ENCODE measurements at regions not wholly inside any gene's neighbourhood (a gene's known extent, or its start where the extent isn't known, plus 50 kb on each side); places are given as distances from the start of the nearest gene placed in this dataset.

GRCh38 chr6:166838987-166839386 lies 117.4 kb downstream of the RNASET2 start:
- no peak overlapping the region for H3K27ac ChIP-seq (ENCODE audit: low read depth, low read length)
- Mint-ChIP-seq H3K9me3 (peaks cover 0 to 2% (median 0%) of the 10 kb centered on the region in 5 donors), H3K4me3 (no peak overlapping the region), H3K36me3 (peaks cover 0 to 16% (median 0%) of the 10 kb centered on the region in 3 donors), H3K4me1 (no peaks in the 10 kb centered on the region), H3K27me3 (peaks cover 2 to 4% of the 10 kb centered on the region in 2 donors), H3K27ac (no peak overlapping the region)
- no peak for DNase-seq
- ChIA-PET POLR2A (no interaction called here), CTCF (no interaction called here)
- no peak overlapping the region for H3K4me3 ChIP-seq (ENCODE audit: low read length)
- H3K4me1 ChIP-seq (ENCODE audit: insufficient read depth, low read length): no peaks in the 10 kb centered on the region
- no peaks in the 10 kb centered on the region for H3K9me3 ChIP-seq (ENCODE audit: low read length)
- H3K36me3 ChIP-seq (ENCODE audit: insufficient read depth, low read length): no peaks in the 10 kb centered on the region
- H3K27me3 ChIP-seq (ENCODE audit: insufficient read depth, low read length, poor library complexity, severe bottlenecking): no peaks in the 10 kb centered on the region

DNA sequence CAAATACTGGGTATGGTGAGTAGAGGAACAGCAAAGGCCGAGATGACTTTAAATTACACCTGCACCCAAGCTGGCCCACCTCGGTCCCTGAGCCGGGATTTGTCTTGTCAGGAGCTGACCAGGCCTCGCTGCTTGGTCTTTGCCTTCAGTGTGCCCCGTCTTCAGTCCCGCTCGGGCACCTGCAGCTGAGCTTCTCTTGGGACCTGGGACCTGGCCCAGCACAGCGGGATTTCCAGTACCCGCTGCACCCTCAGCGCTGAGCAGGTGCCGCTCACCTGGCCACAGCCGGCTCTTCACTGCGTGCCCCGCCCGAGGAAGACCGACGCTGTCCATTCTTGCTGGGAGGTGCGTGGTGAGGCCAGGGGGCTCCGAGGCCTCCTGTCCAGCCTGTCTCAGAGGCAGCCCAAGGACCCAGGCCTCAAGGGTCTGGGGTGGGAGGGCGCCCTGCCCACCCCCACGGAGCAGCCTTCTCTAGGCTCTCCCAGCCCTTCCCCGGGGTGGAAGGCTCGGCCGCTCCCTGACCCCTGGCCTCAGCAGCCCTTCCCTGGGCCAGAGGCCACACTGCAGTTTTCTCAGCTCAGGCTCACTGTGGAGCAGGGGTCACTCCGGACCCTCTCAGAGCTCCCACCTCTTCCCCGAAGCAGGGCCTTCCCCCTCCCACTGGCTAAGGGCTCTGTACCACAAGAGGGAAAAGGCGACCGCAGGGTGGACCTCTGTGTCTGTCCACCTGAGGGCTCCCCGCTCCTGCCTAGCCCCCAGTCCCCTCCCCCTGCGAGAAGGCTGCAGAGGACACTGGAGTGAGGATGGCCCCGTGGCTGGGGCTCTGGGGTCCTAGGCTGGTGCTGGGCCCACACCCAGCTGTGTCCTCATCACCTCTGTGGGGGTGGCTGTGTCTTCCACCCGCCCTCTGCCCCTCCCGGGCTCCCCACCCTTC lies 119.3 kb downstream of the RNASET2 start:
- Mint-ChIP-seq H3K36me3 (peaks cover 0 to 19% (median 0%) of the 10 kb centered on the region in 3 donors), H3K4me1 (no peaks in the 10 kb centered on the region), H3K4me3 (no peak overlapping the region), H3K27me3 (peaks cover 0 to 3% of the 10 kb centered on the region in 2 donors), H3K27ac (no peak overlapping the region), H3K9me3 (peaks cover 0 to 2% (median 0%) of the 10 kb centered on the region in 5 donors)
- Histone ChIP-seq H3K4me3 (ENCODE audit: low read length) (no peak overlapping the region), H3K36me3 (ENCODE audit: insufficient read depth, low read length) (no peaks in the 10 kb centered on the region), H3K27ac (ENCODE audit: low read depth, low read length) (no peak overlapping the region), H3K9me3 (ENCODE audit: low read length) (no peaks in the 10 kb centered on the region), H3K4me1 (ENCODE audit: insufficient read depth, low read length) (no peaks in the 10 kb centered on the region), H3K27me3 (ENCODE audit: insufficient read depth, low read length, poor library complexity, severe bottlenecking) (no peaks in the 10 kb centered on the region)
- CTCF ChIA-PET: no interaction called here
- POLR2A ChIA-PET: no interaction called here
- DNase-seq: no peak

DNA sequence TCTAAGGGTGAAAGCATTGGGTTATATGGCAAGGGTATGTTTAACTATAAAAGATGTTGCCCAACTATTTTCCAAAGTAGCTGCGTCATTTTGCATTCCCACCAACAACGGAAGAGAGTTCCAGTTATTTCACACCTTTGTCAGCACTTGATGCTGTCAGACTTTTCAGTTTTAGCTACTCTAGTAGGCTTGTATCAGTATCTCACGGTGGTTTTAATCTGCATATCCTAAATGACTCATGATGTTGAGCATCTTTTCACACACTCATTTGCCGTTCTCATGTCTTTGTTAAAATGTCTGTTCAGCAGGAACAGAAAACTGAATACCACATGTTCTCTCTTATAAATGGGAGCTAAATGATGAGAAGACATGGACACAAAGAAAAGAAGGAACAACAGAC lies 122.3 kb downstream of the RNASET2 start:
- Mint-ChIP-seq H3K4me1 (no peaks in the 10 kb centered on the region), H3K27me3 (no peaks in the 10 kb centered on the region), H3K4me3 (no peak overlapping the region), H3K27ac (no peak overlapping the region), H3K9me3 (peaks cover 0 to 2% (median 0%) of the 10 kb centered on the region in 5 donors), H3K36me3 (peaks cover 0 to 19% (median 0%) of the 10 kb centered on the region in 3 donors)
- no peak overlapping the region for H3K27ac ChIP-seq (ENCODE audit: low read depth, low read length)
- DNase-seq: no peak
- H3K27me3 ChIP-seq (ENCODE audit: insufficient read depth, low read length, poor library complexity, severe bottlenecking): no peaks in the 10 kb centered on the region
- no peaks in the 10 kb centered on the region for H3K36me3 ChIP-seq (ENCODE audit: insufficient read depth, low read length)
- ChIA-PET CTCF (no interaction called here), POLR2A (no interaction called here)
- H3K4me1 ChIP-seq (ENCODE audit: insufficient read depth, low read length): no peaks in the 10 kb centered on the region
- no peak overlapping the region for H3K4me3 ChIP-seq (ENCODE audit: low read length)
- H3K9me3 ChIP-seq (ENCODE audit: low read length): no peaks in the 10 kb centered on the region

- H3K4me1 Mint-ChIP-seq: no peaks in the 10 kb centered on the region
- no peaks in the 10 kb centered on the region for H3K36me3 ChIP-seq (ENCODE audit: insufficient read depth, low read length)
These were observed 125.4 kb downstream of the RNASET2 start for GRCh38 chr6:166830891-166831363.

GRCh38 chr6:166830185-166830890 lies 126.0 kb downstream of the RNASET2 start:
- CTCF ChIA-PET: no interaction called here
- Histone ChIP-seq H3K4me1 (ENCODE audit: insufficient read depth, low read length) (no peaks in the 10 kb centered on the region), H3K4me3 (ENCODE audit: low read length) (no peak overlapping the region), H3K36me3 (ENCODE audit: insufficient read depth, low read length) (no peaks in the 10 kb centered on the region), H3K27ac (ENCODE audit: low read depth, low read length) (no peak overlapping the region), H3K9me3 (ENCODE audit: low read length) (no peaks in the 10 kb centered on the region), H3K27me3 (ENCODE audit: insufficient read depth, low read length, poor library complexity, severe bottlenecking) (no peaks in the 10 kb centered on the region)
- POLR2A ChIA-PET: no interaction called here
- Mint-ChIP-seq H3K27ac (no peak overlapping the region), H3K4me1 (no peaks in the 10 kb centered on the region), H3K27me3 (no peaks in the 10 kb centered on the region), H3K9me3 (no peaks in the 10 kb centered on the region), H3K36me3 (peaks cover 0 to 13% (median 0%) of the 10 kb centered on the region in 3 donors), H3K4me3 (no peak overlapping the region)
- no peak for DNase-seq

More at GRCh38 chr6:166830891-166831363, 125.4 kb downstream of the RNASET2 start:
- Mint-ChIP-seq H3K36me3 (peaks cover 0 to 15% (median 0%) of the 10 kb centered on the region in 3 donors), H3K4me3 (no peak overlapping the region), H3K9me3 (peaks cover 0 to 2% (median 0%) of the 10 kb centered on the region in 5 donors), H3K27ac (no peak overlapping the region), H3K27me3 (no peaks in the 10 kb centered on the region)
- POLR2A ChIA-PET: no interaction called here
- DNase-seq: no peak
- CTCF ChIA-PET: no interaction called here
- no peaks in the 10 kb centered on the region for H3K4me1 ChIP-seq (ENCODE audit: insufficient read depth, low read length)
- H3K9me3 ChIP-seq (ENCODE audit: low read length): no peaks in the 10 kb centered on the region
- H3K27me3 ChIP-seq (ENCODE audit: insufficient read depth, low read length, poor library complexity, severe bottlenecking): no peaks in the 10 kb centered on the region
- no peak overlapping the region for H3K27ac ChIP-seq (ENCODE audit: low read depth, low read length)
- H3K4me3 ChIP-seq (ENCODE audit: low read length): no peak overlapping the region

DNA sequence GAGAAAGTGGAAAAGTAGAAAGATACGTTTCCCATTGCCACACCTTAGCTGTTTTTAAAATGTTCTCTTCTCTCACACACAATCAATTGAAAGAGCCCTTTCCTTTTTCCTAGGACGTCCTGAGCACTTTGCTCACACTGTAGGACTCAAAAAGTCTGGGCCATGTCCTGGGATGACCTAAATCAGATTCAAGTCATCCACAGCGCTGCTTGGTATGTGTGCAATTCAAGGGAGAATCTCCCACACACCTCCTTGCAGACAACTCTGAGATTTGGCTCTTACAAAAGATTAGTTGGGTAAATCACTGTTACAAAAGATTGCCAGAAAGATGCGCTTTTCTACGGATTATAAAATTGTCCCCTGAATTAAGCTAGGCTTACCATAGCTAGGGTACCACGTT lies 130.1 kb downstream of the RNASET2 start:
- no peaks in the 10 kb centered on the region for H3K9me3 ChIP-seq (ENCODE audit: low read length)
- no peak overlapping the region for H3K4me3 Mint-ChIP-seq
- POLR2A ChIA-PET: no interaction called here

GRCh38 chr6:166825553-166826145 lies 130.7 kb downstream of the RNASET2 start:
- Histone ChIP-seq H3K27ac (ENCODE audit: low read depth, low read length) (no peak overlapping the region), H3K4me3 (ENCODE audit: low read length) (no peak overlapping the region), H3K9me3 (ENCODE audit: low read length) (no peaks in the 10 kb centered on the region), H3K4me1 (ENCODE audit: insufficient read depth, low read length) (no peaks in the 10 kb centered on the region), H3K27me3 (ENCODE audit: insufficient read depth, low read length, poor library complexity, severe bottlenecking) (no peaks in the 10 kb centered on the region), H3K36me3 (ENCODE audit: insufficient read depth, low read length) (no peaks in the 10 kb centered on the region)
- POLR2A ChIA-PET: no interaction called here
- CTCF ChIA-PET: no interaction called here
- Mint-ChIP-seq H3K27ac (no peak overlapping the region), H3K9me3 (no peaks in the 10 kb centered on the region), H3K4me1 (no peaks in the 10 kb centered on the region), H3K36me3 (no peaks in the 10 kb centered on the region), H3K4me3 (no peak overlapping the region), H3K27me3 (peaks cover 0 to 13% of the 10 kb centered on the region in 2 donors)
- DNase-seq: no peak

More for the DNA sequence above, 130.1 kb downstream of the RNASET2 start:
- CTCF ChIA-PET: no interaction called here
- Mint-ChIP-seq H3K27me3 (peaks cover 0 to 13% of the 10 kb centered on the region in 2 donors), H3K4me1 (no peaks in the 10 kb centered on the region), H3K9me3 (no peaks in the 10 kb centered on the region), H3K27ac (no peak overlapping the region), H3K36me3 (no peaks in the 10 kb centered on the region)
- no peak for DNase-seq
- H3K27me3 ChIP-seq (ENCODE audit: insufficient read depth, low read length, poor library complexity, severe bottlenecking): no peaks in the 10 kb centered on the region
- no peaks in the 10 kb centered on the region for H3K4me1 ChIP-seq (ENCODE audit: insufficient read depth, low read length)
- H3K27ac ChIP-seq (ENCODE audit: low read depth, low read length): no peak overlapping the region
- no peak overlapping the region for H3K4me3 ChIP-seq (ENCODE audit: low read length)
- H3K36me3 ChIP-seq (ENCODE audit: insufficient read depth, low read length): no peaks in the 10 kb centered on the region

GRCh38 chr6:166824880-166825250 lies 131.5 kb downstream of the RNASET2 start:
- ChIA-PET CTCF (no interaction called here), POLR2A (no interaction called here)
- Mint-ChIP-seq H3K27me3 (peaks cover 0 to 13% of the 10 kb centered on the region in 2 donors), H3K9me3 (no peaks in the 10 kb centered on the region), H3K27ac (no peak overlapping the region), H3K4me1 (no peaks in the 10 kb centered on the region), H3K36me3 (no peaks in the 10 kb centered on the region), H3K4me3 (no peak overlapping the region)
- no peak for DNase-seq
- Histone ChIP-seq H3K27ac (ENCODE audit: low read depth, low read length) (no peak overlapping the region), H3K27me3 (ENCODE audit: insufficient read depth, low read length, poor library complexity, severe bottlenecking) (no peaks in the 10 kb centered on the region), H3K36me3 (ENCODE audit: insufficient read depth, low read length) (no peaks in the 10 kb centered on the region), H3K4me3 (ENCODE audit: low read length) (no peak overlapping the region), H3K9me3 (ENCODE audit: low read length) (no peaks in the 10 kb centered on the region), H3K4me1 (ENCODE audit: insufficient read depth, low read length) (no peaks in the 10 kb centered on the region)

All from CD8-positive, alpha-beta memory T cell (primary cell).